ENCODE measurements at regions not wholly inside any gene's neighbourhood (a gene's known extent, or its start where the extent isn't known, plus 50 kb on each side); places are given as distances from the start of the nearest gene placed in this dataset.
"Not testable (repeated sequence)": the region's sequence is repeated elsewhere in the genome, so short reads cannot be mapped to it uniquely, and the experiment has no call there.

DNA sequence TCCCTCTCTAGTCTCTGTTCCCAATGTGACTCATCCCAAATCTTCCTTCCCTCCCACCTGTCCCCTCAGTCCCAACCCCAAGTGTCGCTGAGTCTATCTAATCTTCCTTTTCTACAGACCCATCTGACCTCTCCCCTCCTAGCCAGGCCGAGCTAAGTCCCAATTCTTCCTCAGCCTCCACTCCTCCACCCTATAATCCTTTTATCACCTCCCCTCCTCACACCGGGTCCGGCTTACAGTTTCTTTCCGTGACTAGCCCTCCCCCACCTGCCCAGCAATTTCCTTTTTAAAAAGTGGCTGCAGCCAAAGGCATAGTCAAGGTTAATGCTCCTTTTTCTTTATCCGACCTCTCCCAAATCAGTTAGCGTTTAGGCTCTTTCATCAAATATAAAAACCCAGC lies 541.0 kb upstream of the CRIM1 start:
- not testable (repeated sequence) for H3K36me3 ChIP-seq (ENCODE audit: control insufficient read depth in 1 of 2, insufficient read depth in 2 of 2, low read length in 2 of 2); H3K27me3 ChIP-seq (ENCODE audit: low read depth, low read length); H3K27ac ChIP-seq (ENCODE audit: low read length); H3K9me3 ChIP-seq (ENCODE audit: control insufficient read depth in 1 of 2, low read length in 2 of 2); H3K4me1 ChIP-seq (ENCODE audit: control insufficient read depth in 1 of 2, insufficient read depth in 2 of 2, low read length in 2 of 2); H3K4me3 ChIP-seq (ENCODE audit: low read depth in 1 of 2, low read length in 2 of 2)

DNA sequence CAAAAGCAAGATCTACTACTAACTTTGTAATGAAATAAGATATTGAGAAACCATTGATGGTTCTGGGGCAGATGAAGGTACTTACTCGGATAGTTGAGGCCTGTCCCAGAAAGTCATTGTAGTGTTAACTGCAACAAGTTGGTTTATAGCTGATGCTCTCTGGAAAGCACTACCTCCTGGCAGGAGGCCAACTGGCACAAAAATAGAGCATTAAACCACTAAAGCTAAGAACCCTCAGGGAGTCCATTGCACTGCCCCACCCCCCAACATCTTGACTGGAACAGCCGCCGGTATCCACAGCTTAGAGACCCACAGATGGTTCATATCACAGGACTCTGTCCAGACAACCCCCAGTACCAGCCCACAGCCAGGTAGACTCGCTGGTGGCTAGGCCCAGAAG lies 552.5 kb upstream of the CRIM1 start:
- Histone ChIP-seq H3K4me1 (ENCODE audit: control insufficient read depth in 1 of 2, insufficient read depth in 2 of 2, low read length in 2 of 2) (no peaks in the 10 kb centered on the region), H3K36me3 (ENCODE audit: control insufficient read depth in 1 of 2, insufficient read depth in 2 of 2, low read length in 2 of 2) (no peaks in the 10 kb centered on the region), H3K4me3 (ENCODE audit: low read depth in 1 of 2, low read length in 2 of 2) (no peak overlapping the region), H3K27me3 (ENCODE audit: low read depth, low read length) (no peaks in the 10 kb centered on the region), H3K9me3 (ENCODE audit: control insufficient read depth in 1 of 2, low read length in 2 of 2) (peaks cover 0 to 8% of the 10 kb centered on the region in 2 donors), H3K27ac (ENCODE audit: low read length) (no peak overlapping the region)

DNA sequence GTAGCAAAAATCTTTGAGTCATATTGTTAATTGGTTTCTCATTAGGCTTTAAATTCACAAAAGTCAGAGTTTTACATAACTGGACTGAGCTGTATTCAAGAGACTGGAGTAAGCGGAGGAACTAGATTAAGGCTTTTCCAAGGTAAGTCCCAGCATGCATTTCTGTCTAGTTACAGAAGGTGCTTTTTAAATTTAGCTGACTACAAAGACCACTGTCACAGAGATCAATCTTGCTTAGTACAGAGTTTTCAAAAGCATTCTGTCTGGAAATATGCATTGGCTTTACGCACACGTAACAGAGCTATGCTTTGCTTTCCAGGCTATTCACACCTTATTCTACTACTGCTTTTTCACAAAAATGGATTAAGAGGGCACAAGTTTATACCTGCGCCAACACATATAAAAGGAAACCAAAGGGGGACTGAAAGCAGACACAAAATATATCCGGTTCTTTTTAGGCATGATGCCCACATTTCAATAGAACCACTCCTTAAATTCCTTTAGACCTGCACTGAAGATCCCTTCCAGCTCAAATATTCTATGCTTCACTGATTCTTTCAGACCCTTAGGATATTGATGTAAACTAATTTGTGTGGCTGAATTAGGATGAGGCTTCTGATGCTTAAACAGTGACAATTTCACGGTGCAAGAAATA lies 560.7 kb upstream of the CRIM1 start:
- no peak overlapping the region for H3K4me3 ChIP-seq (ENCODE audit: low read depth in 1 of 2, low read length in 2 of 2)
- H3K27me3 ChIP-seq (ENCODE audit: low read depth, low read length): no peaks in the 10 kb centered on the region
- no peaks in the 10 kb centered on the region for H3K36me3 ChIP-seq (ENCODE audit: control insufficient read depth in 1 of 2, insufficient read depth in 2 of 2, low read length in 2 of 2)
- no peaks in the 10 kb centered on the region for H3K9me3 ChIP-seq (ENCODE audit: control insufficient read depth in 1 of 2, low read length in 2 of 2)
- H3K27ac ChIP-seq (ENCODE audit: low read length): no peak overlapping the region
- no peaks in the 10 kb centered on the region for H3K4me1 ChIP-seq (ENCODE audit: control insufficient read depth in 1 of 2, insufficient read depth in 2 of 2, low read length in 2 of 2)

DNA sequence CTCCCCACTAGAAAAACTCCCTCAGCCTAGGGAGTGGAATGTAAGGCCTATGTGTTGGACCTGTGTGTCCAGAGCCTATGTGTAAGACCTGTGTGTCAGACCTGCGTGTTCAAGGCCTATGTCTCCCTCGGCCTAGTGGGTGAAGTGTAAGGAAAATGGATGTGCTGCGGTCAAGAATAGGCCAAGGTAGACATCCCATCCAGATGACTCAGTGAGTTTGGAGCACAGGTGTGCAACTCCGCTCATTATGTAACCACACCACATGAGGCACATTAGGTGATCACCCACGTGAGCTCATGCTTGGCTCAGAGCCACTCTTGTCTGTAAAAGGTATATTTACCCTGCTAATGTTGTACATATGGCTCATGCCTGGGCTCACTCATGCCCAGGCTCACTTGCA lies 565.3 kb upstream of the CRIM1 start:
- H3K4me1 ChIP-seq (ENCODE audit: control insufficient read depth in 1 of 2, insufficient read depth in 2 of 2, low read length in 2 of 2): no peaks in the 10 kb centered on the region
- H3K27me3 ChIP-seq (ENCODE audit: low read depth, low read length): no peaks in the 10 kb centered on the region
- H3K27ac ChIP-seq (ENCODE audit: low read length): no peak overlapping the region
- H3K36me3 ChIP-seq (ENCODE audit: control insufficient read depth in 1 of 2, insufficient read depth in 2 of 2, low read length in 2 of 2): no peaks in the 10 kb centered on the region
- H3K4me3 ChIP-seq (ENCODE audit: low read depth in 1 of 2, low read length in 2 of 2): no peak overlapping the region
- H3K9me3 ChIP-seq (ENCODE audit: control insufficient read depth in 1 of 2, low read length in 2 of 2): no peaks in the 10 kb centered on the region

DNA sequence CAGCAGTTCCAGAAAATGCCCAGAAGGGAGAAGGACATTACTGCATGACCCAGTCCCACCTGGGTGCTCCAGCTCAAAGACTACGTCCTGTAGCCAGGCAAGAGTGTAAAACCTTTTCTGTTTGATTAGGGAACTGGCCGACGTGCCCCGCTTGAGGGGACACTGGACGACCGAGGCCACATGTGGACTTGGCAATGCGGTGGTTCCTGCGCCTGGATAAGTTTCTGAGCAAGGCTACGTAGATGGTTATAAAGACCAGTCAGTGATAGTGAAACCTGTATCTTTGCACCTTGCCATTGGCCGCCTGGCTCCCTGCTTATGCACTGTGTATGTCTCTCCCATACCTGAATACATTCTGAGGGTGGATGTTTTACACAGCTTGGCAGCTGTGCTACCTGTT lies 567.0 kb upstream of the CRIM1 start:
- H3K27me3 ChIP-seq (ENCODE audit: low read depth, low read length): no peaks in the 10 kb centered on the region
- no peaks in the 10 kb centered on the region for H3K36me3 ChIP-seq (ENCODE audit: control insufficient read depth in 1 of 2, insufficient read depth in 2 of 2, low read length in 2 of 2)
- no peaks in the 10 kb centered on the region for H3K9me3 ChIP-seq (ENCODE audit: control insufficient read depth in 1 of 2, low read length in 2 of 2)
- no peaks in the 10 kb centered on the region for H3K4me1 ChIP-seq (ENCODE audit: control insufficient read depth in 1 of 2, insufficient read depth in 2 of 2, low read length in 2 of 2)
- no peak overlapping the region for H3K27ac ChIP-seq (ENCODE audit: low read length)
- no peak overlapping the region for H3K4me3 ChIP-seq (ENCODE audit: low read depth in 1 of 2, low read length in 2 of 2)

DNA sequence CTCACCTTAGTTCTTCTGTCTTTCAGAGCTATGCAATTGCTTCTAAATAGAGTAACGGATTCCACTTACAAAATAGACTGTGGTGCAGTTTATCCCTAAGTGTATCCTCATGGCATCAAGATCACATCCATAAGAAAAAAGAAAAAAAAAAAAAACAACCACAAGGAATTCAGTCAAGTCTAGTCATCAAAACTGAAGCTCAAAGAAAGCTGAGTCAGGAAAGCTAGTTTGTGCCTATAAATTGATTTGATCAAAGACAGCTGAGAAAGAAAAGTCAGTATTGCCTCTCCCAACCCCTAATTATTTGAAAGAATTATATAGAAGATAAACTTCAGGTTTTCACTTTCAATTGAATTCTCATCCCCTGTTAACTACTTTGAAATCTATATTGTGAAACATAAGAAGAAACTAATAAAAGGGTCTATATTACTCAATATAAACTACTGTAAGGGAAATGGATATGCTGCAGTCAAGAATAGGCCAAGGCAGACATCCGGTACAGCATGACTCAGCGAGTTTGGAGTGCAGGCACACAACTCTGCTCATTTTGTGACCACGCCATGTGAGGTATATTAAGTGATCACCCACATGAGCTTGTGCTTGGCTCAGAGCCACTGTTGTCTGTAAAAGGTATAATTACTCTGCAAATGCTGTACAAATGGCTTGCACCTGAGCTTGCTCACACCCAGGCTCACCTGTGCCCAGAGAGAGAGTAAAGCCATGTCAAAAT lies 568.1 kb upstream of the CRIM1 start:
- Histone ChIP-seq H3K4me3 (ENCODE audit: low read depth in 1 of 2, low read length in 2 of 2) (no peak overlapping the region), H3K36me3 (ENCODE audit: control insufficient read depth in 1 of 2, insufficient read depth in 2 of 2, low read length in 2 of 2) (no peaks in the 10 kb centered on the region), H3K27ac (ENCODE audit: low read length) (no peak overlapping the region), H3K4me1 (ENCODE audit: control insufficient read depth in 1 of 2, insufficient read depth in 2 of 2, low read length in 2 of 2) (no peaks in the 10 kb centered on the region), H3K9me3 (ENCODE audit: control insufficient read depth in 1 of 2, low read length in 2 of 2) (no peaks in the 10 kb centered on the region), H3K27me3 (ENCODE audit: low read depth, low read length) (no peaks in the 10 kb centered on the region)

DNA sequence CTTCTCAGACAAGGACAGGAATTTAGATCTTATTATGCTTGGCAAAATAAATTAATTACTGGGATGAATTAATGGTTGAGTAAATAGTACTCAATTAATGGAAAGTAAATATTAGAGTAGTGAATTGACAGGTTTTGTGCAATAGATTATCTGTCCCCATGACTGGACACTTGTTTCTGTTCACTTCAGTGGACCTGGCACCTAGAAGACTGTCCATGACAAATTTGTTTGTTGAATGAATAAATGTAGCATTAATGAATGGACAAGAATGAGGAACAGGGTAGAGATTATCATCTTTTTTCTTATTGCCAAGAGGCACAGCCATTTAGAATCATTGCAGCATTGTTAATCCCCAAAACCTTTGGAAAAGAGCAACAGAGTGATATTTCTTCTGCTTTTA lies 570.0 kb upstream of the CRIM1 start:
- Histone ChIP-seq H3K36me3 (ENCODE audit: control insufficient read depth in 1 of 2, insufficient read depth in 2 of 2, low read length in 2 of 2) (no peaks in the 10 kb centered on the region), H3K27me3 (ENCODE audit: low read depth, low read length) (no peaks in the 10 kb centered on the region), H3K4me1 (ENCODE audit: control insufficient read depth in 1 of 2, insufficient read depth in 2 of 2, low read length in 2 of 2) (no peaks in the 10 kb centered on the region), H3K9me3 (ENCODE audit: control insufficient read depth in 1 of 2, low read length in 2 of 2) (no peaks in the 10 kb centered on the region), H3K4me3 (ENCODE audit: low read depth in 1 of 2, low read length in 2 of 2) (no peak overlapping the region), H3K27ac (ENCODE audit: low read length) (no peak overlapping the region)

DNA sequence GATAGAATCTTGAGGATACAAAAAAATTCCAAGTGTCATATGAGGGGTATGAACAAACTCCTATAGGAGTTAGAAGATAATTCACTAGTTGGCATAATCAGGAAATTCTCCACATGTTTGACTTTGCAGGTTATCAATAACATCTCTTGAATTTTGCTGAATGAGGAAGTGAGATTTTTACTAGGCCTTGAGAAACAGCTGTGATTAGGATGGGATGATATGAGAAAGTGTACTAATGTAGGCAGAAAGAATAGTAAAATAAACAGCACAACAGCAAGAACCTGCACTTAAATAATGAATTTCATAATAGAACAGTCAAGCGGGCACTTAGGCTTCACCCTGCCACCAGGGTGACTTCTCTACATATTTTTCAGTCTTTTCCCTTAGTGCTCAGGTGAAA lies 570.8 kb upstream of the CRIM1 start:
- no peaks in the 10 kb centered on the region for H3K9me3 ChIP-seq (ENCODE audit: control insufficient read depth in 1 of 2, low read length in 2 of 2)
- H3K27me3 ChIP-seq (ENCODE audit: low read depth, low read length): no peaks in the 10 kb centered on the region
- no peaks in the 10 kb centered on the region for H3K4me1 ChIP-seq (ENCODE audit: control insufficient read depth in 1 of 2, insufficient read depth in 2 of 2, low read length in 2 of 2)
- no peaks in the 10 kb centered on the region for H3K36me3 ChIP-seq (ENCODE audit: control insufficient read depth in 1 of 2, insufficient read depth in 2 of 2, low read length in 2 of 2)
- H3K27ac ChIP-seq (ENCODE audit: low read length): no peak overlapping the region
- H3K4me3 ChIP-seq (ENCODE audit: low read depth in 1 of 2, low read length in 2 of 2): no peak overlapping the region

DNA sequence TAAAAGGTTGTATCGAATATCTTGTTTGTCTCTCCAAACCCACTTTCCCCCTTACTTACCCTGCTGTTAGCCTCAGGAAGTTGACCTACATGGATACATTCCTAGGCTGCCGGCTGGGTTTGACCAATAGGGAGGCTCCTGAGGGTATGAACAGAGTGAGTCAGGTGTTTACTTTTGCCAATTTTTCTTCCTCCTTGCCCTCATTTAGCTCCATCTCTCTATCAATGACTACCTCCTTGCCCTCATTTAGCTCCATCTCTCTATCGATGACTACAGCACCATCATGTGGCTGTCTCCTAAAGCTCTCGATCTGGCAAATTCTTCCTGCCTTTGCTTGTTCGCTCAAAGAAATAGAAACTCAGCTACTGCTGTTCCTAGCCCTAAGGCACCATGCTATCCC lies 571.9 kb upstream of the CRIM1 start:
- no peak overlapping the region for H3K27ac ChIP-seq (ENCODE audit: low read length)
- no peaks in the 10 kb centered on the region for H3K27me3 ChIP-seq (ENCODE audit: low read depth, low read length)
- H3K4me3 ChIP-seq (ENCODE audit: low read depth in 1 of 2, low read length in 2 of 2): no peak overlapping the region
- no peaks in the 10 kb centered on the region for H3K4me1 ChIP-seq (ENCODE audit: control insufficient read depth in 1 of 2, insufficient read depth in 2 of 2, low read length in 2 of 2)
- no peaks in the 10 kb centered on the region for H3K9me3 ChIP-seq (ENCODE audit: control insufficient read depth in 1 of 2, low read length in 2 of 2)
- no peaks in the 10 kb centered on the region for H3K36me3 ChIP-seq (ENCODE audit: control insufficient read depth in 1 of 2, insufficient read depth in 2 of 2, low read length in 2 of 2)

DNA sequence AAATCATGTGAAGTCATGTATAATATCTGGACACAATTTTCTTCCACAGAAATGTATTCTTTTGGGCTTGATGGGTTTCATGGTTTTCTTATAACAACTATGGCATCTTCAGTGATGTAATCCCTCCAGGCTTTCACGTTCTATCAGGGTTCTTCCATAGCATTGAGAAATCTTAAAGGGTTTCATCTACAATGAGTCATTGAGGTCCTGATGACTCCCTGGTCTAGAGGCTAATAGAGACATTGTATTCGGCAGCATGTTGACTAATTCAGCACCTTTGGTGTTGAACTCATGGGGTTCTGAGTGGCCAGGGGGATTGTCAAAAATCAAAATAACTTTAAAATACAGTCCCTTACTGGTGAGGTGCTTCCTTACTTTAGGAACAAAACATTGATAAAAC lies 614.0 kb upstream of the CRIM1 start:
- no peaks in the 10 kb centered on the region for H3K4me1 ChIP-seq (ENCODE audit: control insufficient read depth in 1 of 2, insufficient read depth in 2 of 2, low read length in 2 of 2)
- H3K36me3 ChIP-seq (ENCODE audit: control insufficient read depth in 1 of 2, insufficient read depth in 2 of 2, low read length in 2 of 2): no peaks in the 10 kb centered on the region
- H3K27me3 ChIP-seq (ENCODE audit: low read depth, low read length): no peaks in the 10 kb centered on the region
- peaks cover 0 to 2% of the 10 kb centered on the region in 2 donors for H3K9me3 ChIP-seq (ENCODE audit: control insufficient read depth in 1 of 2, low read length in 2 of 2)
- no peak overlapping the region for H3K4me3 ChIP-seq (ENCODE audit: low read depth in 1 of 2, low read length in 2 of 2)
- no peak overlapping the region for H3K27ac ChIP-seq (ENCODE audit: low read length)

DNA sequence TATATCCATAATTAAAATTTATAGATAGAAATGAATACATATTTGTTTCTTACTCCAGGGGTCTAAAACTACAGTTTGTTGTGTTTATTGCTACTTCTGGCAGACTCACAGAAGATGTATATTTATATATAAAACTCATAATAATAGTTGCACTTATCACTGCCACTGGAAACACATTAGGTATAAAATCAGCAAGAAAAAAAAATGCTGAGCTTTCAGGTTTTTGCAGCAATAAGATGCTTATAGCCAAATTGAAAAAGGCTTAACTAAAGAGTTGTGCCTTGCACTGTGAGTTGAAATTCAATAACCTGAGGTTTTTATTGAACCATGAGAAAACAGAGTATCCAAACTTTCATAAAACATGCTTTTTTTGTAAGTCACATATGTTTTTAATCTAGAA lies 623.9 kb upstream of the CRIM1 start:
- Histone ChIP-seq H3K9me3 (ENCODE audit: control insufficient read depth in 1 of 2, low read length in 2 of 2) (no peaks in the 10 kb centered on the region), H3K27me3 (ENCODE audit: low read depth, low read length) (no peaks in the 10 kb centered on the region), H3K27ac (ENCODE audit: low read length) (no peak overlapping the region), H3K4me3 (ENCODE audit: low read depth in 1 of 2, low read length in 2 of 2) (no peak overlapping the region), H3K4me1 (ENCODE audit: control insufficient read depth in 1 of 2, insufficient read depth in 2 of 2, low read length in 2 of 2) (no peaks in the 10 kb centered on the region), H3K36me3 (ENCODE audit: control insufficient read depth in 1 of 2, insufficient read depth in 2 of 2, low read length in 2 of 2) (no peaks in the 10 kb centered on the region)

DNA sequence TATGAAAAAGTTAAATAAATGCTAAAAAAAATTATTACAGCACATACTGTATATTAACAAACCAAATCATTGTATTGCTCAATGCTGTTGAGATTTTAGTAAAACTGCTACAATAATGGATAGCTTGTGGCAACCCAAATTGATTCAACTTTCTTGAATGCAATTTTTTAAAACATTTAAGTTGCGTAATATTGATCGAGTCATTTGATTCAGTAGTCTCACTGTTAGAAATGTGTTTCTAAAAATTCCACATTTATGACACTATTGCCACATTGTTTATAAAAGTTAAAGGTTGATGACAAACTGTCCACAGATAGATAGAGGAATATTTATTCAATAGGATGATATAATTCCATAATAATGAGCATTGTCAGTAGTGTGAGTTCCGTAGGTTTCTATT lies 640.7 kb upstream of the CRIM1 start:
- no peaks in the 10 kb centered on the region for H3K4me1 ChIP-seq (ENCODE audit: control insufficient read depth in 1 of 2, insufficient read depth in 2 of 2, low read length in 2 of 2)
- H3K27me3 ChIP-seq (ENCODE audit: low read depth, low read length): no peaks in the 10 kb centered on the region
- H3K9me3 ChIP-seq (ENCODE audit: control insufficient read depth in 1 of 2, low read length in 2 of 2): no peaks in the 10 kb centered on the region
- no peak overlapping the region for H3K27ac ChIP-seq (ENCODE audit: low read length)
- H3K36me3 ChIP-seq (ENCODE audit: control insufficient read depth in 1 of 2, insufficient read depth in 2 of 2, low read length in 2 of 2): no peaks in the 10 kb centered on the region
- H3K4me3 ChIP-seq (ENCODE audit: low read depth in 1 of 2, low read length in 2 of 2): no peak overlapping the region
